NOMO-1 treated with DMSO at 0.1 percent for 48 hours (cell line): ENCODE measurements at regions not wholly inside any gene's neighbourhood (a gene's known extent, or its start where the extent isn't known, plus 50 kb on each side); places are given as distances from the start of the nearest gene placed in this dataset.

ENCODE experiments used
- DNase-seq: peaks from one replicate; lab custom pipeline; 2025; ENCODE audit not compliant: unreplicated experiment; lab: John Stamatoyannopoulos, UW

- no peak for DNase-seq
Observed at GRCh38 chr2:45275242-45275805, 266.1 kb upstream of the SIX2 start.

GRCh38 chr2:45274250-45274926 is 265.1 kb upstream of the SIX2 start:
- DNase-seq = no peak

- DNase-seq = no peak
Observed at GRCh38 chr2:45273412-45274249, 264.4 kb upstream of the SIX2 start.

GRCh38 chr2:45272549-45273265 is 263.5 kb upstream of the SIX2 start:
- DNase-seq = no peak

GRCh38 chr2:45269149-45269793 is 260.0 kb upstream of the SIX2 start:
- no peak for DNase-seq

GRCh38 chr2:45268631-45269030 is 259.4 kb upstream of the SIX2 start:
- DNase-seq = no peak

GRCh38 chr2:45267062-45267792 is 258.0 kb upstream of the SIX2 start:
- no peak for DNase-seq

GRCh38 chr2:45265336-45265735 is 256.1 kb upstream of the SIX2 start:
- DNase-seq = no peak

GRCh38 chr2:45264227-45265225 is 255.3 kb upstream of the SIX2 start:
- no peak for DNase-seq

GRCh38 chr2:45263147-45263546 is 253.9 kb upstream of the SIX2 start:
- no peak for DNase-seq

- no peak for DNase-seq
Observed at GRCh38 chr2:45261746-45262145, 252.5 kb upstream of the SIX2 start.

- no peak for DNase-seq
Observed at GRCh38 chr2:45260946-45261345, 251.7 kb upstream of the SIX2 start.

- no peak for DNase-seq
Observed at GRCh38 chr2:45259547-45260160, 250.4 kb upstream of the SIX2 start.

GRCh38 chr2:45259138-45259537 is 249.9 kb upstream of the SIX2 start:
- no peak for DNase-seq

- DNase-seq = no peak
Observed at GRCh38 chr2:45258311-45258710, 249.1 kb upstream of the SIX2 start.

- DNase-seq = no peak
Observed at GRCh38 chr2:45257820-45258219, 248.6 kb upstream of the SIX2 start.

- DNase-seq = no peak
Observed at GRCh38 chr2:45256867-45257641, 247.8 kb upstream of the SIX2 start.
